ENCODE measurements at regions not wholly inside any gene's neighbourhood (a gene's known extent, or its start where the extent isn't known, plus 50 kb on each side); places are given as distances from the start of the nearest gene placed in this dataset.

- H3K27me3 ChIP-seq (ENCODE audit: control insufficient read depth, insufficient read depth, low read length) = no peaks in the 10 kb centered on the region
- POLR2A ChIA-PET = no interaction called here
- CTCF ChIA-PET = no interaction called here
- no peak overlapping the region for H3K4me3 ChIP-seq (ENCODE audit: low read depth, low read length)
- no peak for DNase-seq (ENCODE audit: low read depth)
- TF ChIP-seq, protein P1, sequence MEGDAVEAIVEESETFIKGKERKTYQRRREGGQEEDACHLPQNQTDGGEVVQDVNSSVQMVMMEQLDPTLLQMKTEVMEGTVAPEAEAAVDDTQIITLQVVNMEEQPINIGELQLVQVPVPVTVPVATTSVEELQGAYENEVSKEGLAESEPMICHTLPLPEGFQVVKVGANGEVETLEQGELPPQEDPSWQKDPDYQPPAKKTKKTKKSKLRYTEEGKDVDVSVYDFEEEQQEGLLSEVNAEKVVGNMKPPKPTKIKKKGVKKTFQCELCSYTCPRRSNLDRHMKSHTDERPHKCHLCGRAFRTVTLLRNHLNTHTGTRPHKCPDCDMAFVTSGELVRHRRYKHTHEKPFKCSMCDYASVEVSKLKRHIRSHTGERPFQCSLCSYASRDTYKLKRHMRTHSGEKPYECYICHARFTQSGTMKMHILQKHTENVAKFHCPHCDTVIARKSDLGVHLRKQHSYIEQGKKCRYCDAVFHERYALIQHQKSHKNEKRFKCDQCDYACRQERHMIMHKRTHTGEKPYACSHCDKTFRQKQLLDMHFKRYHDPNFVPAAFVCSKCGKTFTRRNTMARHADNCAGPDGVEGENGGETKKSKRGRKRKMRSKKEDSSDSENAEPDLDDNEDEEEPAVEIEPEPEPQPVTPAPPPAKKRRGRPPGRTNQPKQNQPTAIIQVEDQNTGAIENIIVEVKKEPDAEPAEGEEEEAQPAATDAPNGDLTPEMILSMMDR (IDR thresholded peaks at IDR 0.05; ENCODE audit: insufficient read depth, low read depth, low read length) = no peak
- no peaks in the 10 kb centered on the region for H3K36me3 ChIP-seq (ENCODE audit: control insufficient read depth, insufficient read depth, low read length)
These were observed 68.6 kb upstream of the IRX4 start for GRCh38 chr5:1951165-1951816.

GRCh38 chr5:1950708-1951103 lies 68.0 kb upstream of the IRX4 start:
- Histone ChIP-seq H3K4me3 (ENCODE audit: low read depth, low read length) (no peak overlapping the region), H3K27me3 (ENCODE audit: control insufficient read depth, insufficient read depth, low read length) (no peaks in the 10 kb centered on the region), H3K36me3 (ENCODE audit: control insufficient read depth, insufficient read depth, low read length) (no peaks in the 10 kb centered on the region)
- POLR2A ChIA-PET = no interaction called here
- DNase-seq (ENCODE audit: low read depth) = no peak
- CTCF ChIA-PET = no interaction called here
- TF ChIP-seq, protein P1 (IDR thresholded peaks at IDR 0.05; ENCODE audit: insufficient read depth, low read depth, low read length) = no peak

DNA sequence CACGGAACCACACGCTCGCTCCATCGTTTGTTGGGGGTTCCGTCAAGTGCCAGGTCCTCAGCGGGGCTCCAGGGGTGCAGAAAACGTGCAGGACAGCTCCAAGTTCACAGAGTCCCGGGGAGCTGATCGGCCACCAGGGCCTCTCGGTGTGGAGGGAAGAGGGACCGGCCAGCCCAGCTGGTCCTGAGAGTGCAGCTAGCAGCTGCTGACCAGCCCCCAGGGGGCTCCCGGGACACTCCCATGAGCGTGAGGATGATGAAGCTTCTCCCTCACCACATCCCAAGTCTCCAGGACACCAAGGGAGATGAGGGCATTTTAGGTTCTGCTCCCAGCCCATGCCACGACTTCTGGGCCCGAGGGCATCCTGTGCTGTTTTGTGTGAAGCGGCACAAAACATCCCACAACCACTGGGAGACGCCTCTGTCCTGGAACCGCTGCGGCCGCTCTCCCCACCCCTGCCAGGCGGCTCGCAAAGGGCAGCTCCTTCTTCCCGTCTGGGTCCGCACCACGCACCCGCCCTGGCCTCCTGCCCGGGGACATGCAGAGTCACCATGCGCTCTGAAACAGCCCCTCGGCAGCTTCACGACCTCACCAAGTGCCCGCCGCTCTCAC lies 67.5 kb upstream of the IRX4 start:
- POLR2A ChIA-PET = no interaction called here
- Histone ChIP-seq H3K4me3 (ENCODE audit: low read depth, low read length) (no peak overlapping the region), H3K27me3 (ENCODE audit: control insufficient read depth, insufficient read depth, low read length) (no peaks in the 10 kb centered on the region), H3K36me3 (ENCODE audit: control insufficient read depth, insufficient read depth, low read length) (no peaks in the 10 kb centered on the region)
- no peak for DNase-seq (ENCODE audit: low read depth)
- CTCF ChIA-PET = no interaction called here
- TF ChIP-seq, protein P1 (IDR thresholded peaks at IDR 0.05; ENCODE audit: insufficient read depth, low read depth, low read length) = no peak

GRCh38 chr5:1949253-1949652 lies 66.5 kb upstream of the IRX4 start:
- ChIA-PET POLR2A (no interaction called here), CTCF (no interaction called here)
- Histone ChIP-seq H3K36me3 (ENCODE audit: control insufficient read depth, insufficient read depth, low read length) (no peaks in the 10 kb centered on the region), H3K27me3 (ENCODE audit: control insufficient read depth, insufficient read depth, low read length) (no peaks in the 10 kb centered on the region), H3K4me3 (ENCODE audit: low read depth, low read length) (no peak overlapping the region)
- no peak for DNase-seq (ENCODE audit: low read depth)
- TF ChIP-seq, protein P1 (IDR thresholded peaks at IDR 0.05; ENCODE audit: insufficient read depth, low read depth, low read length) = no peak

- TF ChIP-seq, protein P1 (IDR thresholded peaks at IDR 0.05; ENCODE audit: insufficient read depth, low read depth, low read length) = no peak
- Histone ChIP-seq H3K27me3 (ENCODE audit: control insufficient read depth, insufficient read depth, low read length) (no peaks in the 10 kb centered on the region), H3K4me3 (ENCODE audit: low read depth, low read length) (no peak overlapping the region), H3K36me3 (ENCODE audit: control insufficient read depth, insufficient read depth, low read length) (no peaks in the 10 kb centered on the region)
- ChIA-PET POLR2A (no interaction called here), CTCF (no interaction called here)
- no peak for DNase-seq (ENCODE audit: low read depth)
These were observed 66.0 kb upstream of the IRX4 start for GRCh38 chr5:1948663-1949191.

All from BJ (cell line).